HG02885 (cell line): ENCODE measurements at regions not wholly inside any gene's neighbourhood (a gene's known extent, or its start where the extent isn't known, plus 50 kb on each side); places are given as distances from the start of the nearest gene placed in this dataset.
A peak's percentile ranks its signal among the peaks of the same experiment; 100 is the strongest.

Source experiments
- ATAC-seq: cut with Tn5 transposase; IDR thresholded peaks from one replicate; pipeline ENCODE4 v1.9.1; 2021; ENCODE audit warnings: mild to moderate bottlenecking; ENCODE audit not compliant: unreplicated experiment, poor library complexity

DNA sequence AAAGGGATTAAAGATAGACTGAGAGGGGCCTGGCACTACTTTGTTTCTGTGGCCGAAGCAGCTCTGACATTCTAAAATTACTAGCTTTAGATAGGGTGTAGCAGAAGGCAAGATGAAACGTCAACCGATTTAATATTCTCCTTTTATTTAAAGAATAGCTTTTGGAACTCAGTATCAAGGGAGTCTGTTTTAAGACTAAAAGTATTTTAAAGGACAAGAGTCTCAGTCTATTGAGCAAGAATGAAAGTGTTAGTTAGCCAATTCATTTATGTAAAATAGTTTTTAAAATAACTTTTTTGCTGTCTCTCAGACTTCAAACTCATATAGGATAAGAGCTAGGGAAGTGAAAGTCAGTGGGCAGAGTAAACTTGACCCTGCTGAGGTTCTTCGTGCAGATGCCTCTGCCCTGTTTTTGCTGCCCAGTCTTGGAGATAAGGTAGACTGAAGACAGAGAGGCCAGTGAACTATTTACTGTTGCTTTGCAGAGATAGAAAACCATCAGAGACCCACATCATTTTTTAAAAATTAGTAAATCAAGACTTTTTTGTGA, 1090.9 kb downstream of the ROBO2 start:
- ATAC-seq, result peak; percentile 70

DNA sequence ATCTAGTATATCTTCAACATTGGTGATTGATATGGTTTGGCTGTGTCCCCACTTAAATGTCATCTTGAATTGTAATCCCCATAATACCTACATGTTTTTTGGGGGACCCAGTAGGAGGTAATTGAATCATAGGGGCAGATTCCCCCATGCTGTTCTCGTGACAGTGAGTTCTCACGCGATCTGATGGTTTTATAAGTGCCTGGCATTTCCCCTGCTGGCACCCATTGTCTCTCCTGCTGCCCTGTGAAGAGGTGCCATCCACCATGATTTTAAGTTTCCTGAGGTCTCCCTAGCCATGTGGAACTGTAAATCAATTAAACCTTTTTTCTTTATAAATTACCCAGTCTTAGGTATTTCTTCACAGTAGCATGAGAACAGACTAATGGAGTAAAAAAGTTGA, 1094.6 kb downstream of the ROBO2 start:
- no peak for ATAC-seq

DNA sequence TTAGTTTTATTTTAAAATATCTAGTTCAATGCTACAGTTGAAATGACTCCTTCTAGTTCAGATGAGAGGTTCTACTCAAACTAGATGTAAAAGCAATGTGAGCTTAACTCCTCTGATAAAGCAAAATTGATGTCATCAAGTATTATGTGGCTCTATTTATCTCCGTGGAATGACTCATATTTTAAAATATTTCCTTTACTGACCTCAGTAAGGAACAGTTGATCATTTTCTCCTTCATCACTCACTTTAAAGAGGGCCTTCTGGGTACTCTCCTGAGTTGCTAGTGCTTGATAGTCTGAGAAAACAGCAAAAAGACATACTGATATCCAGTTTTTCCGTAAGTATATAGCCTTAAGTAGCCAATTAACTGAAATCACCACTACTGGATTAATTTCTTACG, 1099.3 kb downstream of the ROBO2 start:
- ATAC-seq, result no peak

DNA sequence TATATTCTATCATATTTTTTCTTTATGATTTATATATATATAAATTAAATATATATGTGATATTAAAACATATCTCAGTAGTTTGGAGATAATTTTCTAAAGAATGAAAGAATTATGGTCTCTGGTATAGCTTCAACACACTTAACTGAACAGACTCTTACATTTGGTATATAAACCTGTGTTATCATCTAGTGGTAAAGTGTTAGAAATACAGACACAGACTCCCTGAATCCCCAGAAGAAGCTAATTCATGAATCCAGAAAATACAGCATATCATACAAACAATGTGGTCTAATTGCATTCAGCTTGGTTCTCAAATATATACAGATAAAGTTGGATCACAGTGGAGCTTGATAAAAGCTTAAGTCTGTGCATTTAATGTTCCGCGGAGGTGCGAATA, 1100.4 kb downstream of the ROBO2 start:
- no peak for ATAC-seq

DNA sequence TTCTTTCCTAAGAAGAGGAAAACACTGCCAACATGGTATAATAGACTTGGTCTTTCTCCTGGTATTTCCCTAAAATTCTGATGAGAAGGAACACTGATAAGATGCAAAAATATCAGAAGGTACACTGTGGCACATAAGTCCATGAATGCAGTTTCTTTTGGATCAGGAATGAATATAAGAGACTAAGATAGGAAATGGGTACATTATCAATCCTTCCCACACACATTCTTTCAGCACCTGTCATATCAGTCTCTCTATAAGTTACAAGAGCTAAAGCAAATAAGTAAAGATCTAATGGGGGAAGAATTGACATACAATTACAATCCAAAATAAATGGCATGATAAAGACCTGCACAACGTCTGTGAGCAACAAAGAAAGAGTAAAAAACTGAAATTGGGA, 1101.0 kb downstream of the ROBO2 start:
- ATAC-seq, result no peak

DNA sequence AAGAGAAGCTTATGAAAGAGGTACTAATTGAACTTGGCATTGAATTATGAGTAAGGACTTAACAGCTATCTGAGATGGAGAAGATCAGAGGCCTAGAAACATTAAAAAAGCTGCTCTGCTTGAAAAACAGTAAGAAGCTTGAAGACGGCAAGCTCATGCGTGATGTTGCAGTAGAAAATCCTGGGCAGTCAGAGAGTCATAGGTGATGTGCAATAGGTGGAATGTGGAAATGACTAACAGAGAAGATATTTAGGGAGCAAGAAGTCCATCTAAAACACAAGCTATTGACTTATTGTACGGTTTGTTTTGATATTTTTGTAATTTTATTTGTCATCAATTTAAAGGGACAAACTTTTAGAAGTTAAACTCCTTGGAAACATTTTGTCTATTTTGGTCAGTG, 1101.4 kb downstream of the ROBO2 start:
- no peak for ATAC-seq

DNA sequence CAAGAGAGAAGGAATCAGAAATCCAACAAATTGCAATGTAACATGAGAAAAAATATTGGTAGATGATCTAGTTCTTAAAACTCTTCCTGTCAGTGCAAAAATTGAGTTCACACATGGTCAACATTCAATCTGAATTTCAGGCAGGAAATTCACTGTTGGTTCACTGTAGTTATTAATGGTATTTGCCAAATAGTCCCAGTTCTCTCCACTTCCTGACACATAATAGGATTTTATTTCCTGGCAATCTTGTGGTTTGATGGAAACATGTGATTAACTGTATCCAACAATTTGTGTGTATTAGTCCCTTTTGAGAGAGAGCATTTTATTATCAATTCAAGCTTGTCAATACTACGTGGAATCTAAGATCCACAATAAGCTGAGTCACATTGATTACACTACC, 1103.1 kb downstream of the ROBO2 start:
- ATAC-seq, result no peak

DNA sequence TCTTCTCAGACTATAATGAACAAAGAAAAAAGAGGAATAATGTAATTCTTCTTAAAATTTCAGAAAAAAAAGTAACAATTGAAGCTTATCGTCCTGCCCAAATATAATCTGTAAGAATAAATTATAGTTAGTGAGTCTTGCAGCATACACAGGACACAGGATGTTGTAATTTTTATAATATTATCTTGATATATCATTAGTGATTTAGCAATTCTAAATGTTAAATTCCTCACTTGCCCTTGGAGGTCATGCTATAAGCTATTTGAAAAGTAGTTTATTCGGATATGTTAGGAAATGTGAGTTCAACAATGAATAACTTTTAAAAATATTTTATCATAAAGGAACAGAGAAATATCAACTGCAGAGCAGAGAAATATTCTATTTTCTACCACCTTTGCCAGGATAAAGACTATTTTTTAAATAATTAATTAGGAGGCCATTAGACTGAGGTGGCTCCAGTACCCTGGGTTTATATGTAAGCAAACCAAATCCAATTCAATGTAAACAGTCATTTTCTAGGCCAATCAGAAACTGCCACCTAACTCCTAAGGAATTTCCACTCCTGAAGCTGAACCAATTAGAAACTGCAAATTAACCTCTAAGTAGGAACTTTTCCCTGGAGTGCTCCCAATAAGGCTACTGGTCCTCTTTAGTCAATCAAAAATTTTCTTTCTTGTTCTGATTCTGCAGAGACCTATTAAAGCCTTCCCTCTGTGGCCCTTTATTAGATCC, 1109.3 kb downstream of the ROBO2 start:
- ATAC-seq, result no peak

DNA sequence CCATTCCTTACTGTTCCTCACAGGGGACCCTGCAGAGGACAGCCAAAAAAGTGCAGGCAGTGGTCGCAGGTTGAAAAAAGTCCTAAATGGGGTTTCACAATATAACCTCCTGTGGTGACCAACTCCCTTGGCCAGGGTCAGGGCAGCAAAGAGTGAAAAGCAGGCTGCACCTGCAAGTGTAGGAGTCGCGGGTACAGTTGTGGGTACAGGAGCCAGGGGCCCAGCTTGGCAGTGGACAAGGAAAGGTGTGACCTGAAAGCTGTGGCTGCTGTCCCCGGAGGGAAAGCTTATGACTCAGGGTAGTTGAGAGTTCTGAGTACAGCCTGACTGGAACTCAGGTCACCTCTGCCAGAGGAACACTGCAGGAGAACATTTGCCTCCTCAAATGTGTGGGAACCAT, 1114.1 kb downstream of the ROBO2 start:
- ATAC-seq, result no peak

DNA sequence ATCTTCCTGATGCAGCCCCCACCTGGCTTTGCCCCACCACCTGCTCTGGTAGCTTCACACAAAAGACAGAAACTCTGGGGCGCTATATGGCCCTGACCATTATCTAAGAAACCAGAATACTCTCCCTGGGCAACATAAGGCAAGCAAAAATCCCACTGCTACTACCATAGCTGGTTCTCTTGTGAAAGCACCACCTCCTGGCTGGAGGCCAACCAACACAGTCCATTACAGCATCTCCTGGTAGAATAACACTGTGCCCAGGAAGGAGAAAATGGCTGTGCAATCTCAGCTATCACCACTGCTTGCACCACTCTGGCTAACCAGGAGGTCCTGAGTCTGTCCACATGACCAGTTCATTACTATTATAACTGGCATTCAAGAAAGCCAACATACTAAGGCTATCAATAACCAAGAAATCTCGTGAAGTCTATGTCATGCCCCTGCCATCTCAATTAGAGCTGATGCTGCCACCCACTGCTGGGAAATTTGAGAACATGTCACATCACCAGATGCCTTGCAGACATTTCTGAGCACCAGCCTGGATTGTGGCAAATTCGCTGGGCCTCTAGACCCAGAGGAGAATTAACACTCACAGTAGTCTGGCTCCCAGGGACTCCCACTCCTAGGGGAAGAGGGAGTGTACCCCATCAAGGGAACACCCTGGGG, 1114.8 kb downstream of the ROBO2 start:
- ATAC-seq, result no peak

DNA sequence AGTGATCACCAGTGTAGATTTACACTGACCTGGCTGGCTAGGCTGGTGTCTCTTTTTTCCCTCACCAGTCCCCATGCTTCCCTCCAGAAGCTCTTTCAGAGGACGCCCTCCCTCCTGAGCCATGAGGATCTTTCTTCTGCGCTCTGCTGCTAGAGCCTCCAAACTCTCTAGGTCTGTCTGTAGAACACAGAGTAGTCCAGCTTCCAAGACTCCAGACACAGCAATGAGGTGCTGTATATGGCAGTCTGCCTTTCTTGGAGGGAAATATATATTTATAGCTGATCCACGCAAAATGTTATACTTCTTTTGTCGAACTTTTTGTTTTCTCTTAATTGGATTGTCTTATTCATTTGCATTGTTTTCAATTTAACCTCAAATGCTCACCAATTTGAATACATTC, 1121.8 kb downstream of the ROBO2 start:
- ATAC-seq, result no peak

DNA sequence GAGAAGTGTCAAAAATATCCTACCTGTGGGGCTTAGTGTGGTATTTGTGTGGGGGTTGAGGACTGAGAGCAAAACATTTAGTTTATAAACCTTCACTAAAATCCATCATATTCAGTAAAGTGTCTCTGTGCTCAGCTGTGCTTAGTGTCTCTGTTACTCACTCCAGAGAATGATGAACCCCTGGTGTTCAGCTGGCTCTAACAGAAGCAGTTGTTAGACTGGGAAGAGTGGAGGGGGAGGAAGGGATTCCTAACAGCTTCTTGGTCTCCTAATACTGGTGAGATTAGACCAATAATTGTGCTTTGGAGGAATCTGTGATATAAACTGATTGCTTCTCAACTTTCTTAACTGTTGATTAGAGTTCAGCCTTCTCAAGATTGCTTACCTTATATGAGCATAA, 1123.5 kb downstream of the ROBO2 start:
- no peak for ATAC-seq

DNA sequence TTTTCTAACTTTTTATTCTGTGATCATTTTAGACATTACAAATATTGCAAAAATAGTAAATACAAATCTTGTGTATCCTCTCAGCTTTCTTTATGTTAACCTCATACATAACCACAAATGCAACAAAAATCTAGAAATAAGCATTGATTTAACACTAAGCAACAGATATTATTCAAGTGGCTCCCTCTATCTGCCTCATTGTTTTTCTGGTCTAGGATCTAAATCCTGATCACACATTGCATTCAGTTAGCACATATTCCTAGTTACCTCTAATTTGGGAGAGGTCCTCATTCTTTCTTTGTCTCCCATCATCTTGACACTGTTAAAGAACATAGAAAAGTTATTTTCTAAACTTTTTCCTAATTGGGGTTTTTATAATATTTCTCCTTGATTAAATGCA, 1126.0 kb downstream of the ROBO2 start:
- ATAC-seq, result no peak

DNA sequence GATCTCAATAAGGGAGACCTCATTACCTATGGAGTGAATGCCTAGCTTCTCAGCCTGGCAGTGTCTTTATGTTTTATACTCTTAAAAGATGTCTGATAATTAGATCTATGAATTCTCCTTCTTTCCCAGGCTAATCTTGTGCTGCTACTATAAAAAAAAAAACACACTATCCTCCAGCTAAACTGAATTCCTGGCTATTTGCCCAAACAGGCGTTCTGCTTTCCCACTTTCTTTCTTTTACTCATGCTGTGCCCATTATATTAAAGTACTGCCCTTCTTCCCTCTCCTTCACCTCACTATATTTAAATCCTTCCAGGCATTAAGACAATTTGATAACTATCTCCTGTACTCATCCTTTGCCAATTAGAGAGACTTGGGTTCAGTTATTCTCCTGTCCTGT, 1134.9 kb downstream of the ROBO2 start:
- ATAC-seq, result no peak

DNA sequence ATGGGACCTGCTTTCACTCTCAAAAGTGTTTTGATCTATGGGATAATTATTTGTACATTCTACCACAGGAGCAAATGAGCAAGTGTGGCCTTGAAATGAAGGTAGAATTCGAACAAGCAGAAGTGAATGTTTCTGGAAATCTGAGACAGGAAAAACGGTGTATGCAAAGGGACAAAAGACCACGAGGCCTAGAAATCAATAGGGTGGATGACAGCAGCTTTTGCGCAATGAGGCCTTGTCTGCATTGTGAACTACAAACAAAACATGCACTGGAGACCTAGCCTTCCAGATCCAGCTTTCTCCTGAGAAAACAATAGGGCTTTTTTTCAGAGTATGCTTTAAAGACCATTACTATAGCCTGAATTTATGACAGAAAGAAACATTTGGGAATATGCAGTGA, 1137.0 kb downstream of the ROBO2 start:
- no peak for ATAC-seq

DNA sequence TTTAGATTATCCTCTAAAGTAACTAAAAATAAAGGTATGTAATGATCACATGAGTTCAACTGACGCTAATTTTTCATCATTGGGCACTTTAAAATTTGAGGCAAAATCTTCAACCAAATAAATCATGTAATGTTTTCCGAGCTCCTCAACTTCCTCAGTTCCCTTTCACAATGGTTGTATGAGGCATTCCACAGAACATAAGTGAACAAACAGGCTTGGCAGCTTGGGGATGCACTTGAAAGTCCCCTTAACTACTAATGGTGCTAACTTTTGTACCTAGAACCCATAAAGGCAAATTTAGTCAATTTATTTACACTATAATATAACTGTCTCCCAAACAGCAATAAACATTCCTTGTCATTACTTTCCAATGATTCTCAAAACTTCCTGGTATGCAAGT, 1137.9 kb downstream of the ROBO2 start:
- no peak for ATAC-seq

DNA sequence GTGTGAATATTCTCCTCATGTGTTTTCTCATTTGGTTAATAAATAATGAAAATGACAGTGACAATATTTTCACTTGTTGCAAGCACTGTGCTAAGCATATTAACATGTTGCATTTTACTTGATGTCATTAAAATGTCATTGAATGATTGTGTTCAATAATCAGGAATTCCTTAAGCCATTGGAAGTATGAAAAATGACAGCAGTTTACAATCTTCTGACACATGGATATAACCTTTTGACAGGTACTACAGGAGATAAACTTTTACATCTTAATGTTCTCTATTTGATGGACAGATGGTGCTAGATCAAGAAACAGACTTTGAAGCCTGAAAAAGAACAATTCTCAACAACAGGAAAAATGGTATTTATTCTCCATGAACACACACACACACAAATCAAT, 1138.3 kb downstream of the ROBO2 start:
- no peak for ATAC-seq

DNA sequence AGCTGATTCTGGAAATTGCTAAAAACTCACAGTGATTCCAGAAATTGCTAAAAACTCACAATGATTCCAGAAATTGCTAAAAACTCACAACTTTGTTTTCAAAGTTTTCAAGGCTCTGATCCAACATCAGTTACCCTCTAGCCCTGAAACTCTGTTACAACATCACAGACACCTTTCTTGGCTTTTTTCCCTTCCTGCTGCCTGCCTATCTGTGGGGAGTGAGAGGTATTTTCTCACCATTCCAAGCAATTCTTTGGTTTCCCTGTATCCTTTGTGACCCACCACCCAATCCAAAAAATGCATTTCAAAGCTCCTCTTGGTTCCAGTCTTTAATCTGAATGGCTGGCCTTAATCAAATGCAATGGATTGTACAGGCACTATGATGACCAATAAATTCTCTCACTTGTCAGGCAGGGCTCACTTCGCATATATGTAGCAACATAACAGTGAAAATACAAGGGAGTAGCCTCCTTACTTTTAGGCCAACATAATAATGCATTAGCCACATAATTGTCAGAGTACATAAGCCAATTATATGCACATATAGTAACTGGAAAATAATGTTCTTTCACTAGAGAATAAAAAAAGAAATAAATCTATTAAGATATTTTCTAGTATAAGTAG, 1139.0 kb downstream of the ROBO2 start:
- ATAC-seq, result no peak

DNA sequence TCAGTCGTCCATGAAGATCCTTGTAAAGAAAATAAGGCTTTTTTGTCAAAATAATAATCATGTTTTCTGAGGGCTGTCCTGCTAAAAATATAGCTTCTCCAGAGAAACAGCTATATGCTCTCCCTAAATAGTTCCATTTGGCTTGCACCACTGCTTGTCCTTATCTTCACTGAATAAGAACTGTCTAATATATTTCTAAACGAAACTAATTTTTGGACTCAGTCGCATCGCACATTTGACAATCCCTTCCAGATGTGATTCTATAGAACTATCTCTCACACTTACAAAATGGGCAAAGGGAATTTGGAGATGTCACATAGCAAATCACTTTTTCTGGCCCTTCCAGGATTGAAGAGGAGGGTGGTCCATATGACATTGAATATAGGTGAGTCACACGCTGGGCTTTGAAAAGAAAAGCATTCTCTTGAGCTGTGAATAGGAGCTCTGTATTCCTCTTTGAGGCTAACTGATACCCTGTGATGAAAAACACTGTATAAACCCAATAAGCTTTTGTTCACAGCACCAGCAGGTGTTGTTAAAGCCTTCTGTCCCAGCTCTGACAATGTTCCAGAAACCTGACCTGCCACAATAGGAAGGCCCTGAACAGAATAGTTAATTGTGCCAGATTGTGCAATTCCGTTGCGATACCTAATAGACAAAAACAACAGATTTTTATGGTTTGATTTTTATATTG, 1144.2 kb downstream of the ROBO2 start:
- no peak for ATAC-seq

DNA sequence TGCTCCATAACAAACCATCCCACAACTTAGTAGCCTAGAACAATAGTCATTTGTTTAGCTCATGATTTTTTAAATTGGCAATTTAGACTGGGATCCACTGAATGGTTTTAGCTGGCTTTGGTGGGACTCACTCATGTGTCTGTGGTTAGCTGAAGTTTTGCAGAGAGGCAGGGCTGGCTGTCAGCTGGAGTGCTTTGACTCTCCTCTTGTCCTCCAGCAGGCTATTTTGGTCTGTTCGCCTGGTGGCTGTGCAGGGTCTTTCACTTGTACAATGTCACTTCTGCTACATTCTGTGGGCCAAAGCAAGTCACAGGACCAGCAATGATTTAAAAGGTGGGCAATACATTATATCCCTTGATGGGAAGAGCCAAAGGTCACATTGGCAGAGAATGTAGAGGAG, 1146.5 kb downstream of the ROBO2 start:
- ATAC-seq, result no peak

DNA sequence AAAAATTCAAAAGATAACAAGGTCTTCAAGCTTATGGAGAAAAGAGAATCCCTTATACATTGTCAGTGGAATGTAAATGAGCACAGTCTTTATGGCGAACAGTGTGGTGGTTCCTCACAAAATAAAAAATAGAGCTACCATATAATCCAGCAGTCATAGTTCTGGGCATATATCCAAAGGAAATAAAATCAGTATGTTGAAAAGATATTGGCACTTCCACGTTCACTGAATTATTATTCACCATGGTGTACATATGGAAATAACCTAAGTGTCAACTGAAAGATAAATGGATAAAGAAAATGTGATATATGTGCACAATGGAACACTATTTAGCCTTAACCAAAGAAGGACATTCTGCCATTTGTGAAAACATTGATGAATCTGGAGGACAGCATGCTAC, 1161.2 kb downstream of the ROBO2 start:
- no peak for ATAC-seq
